Keratinocyte (primary cell): ENCODE measurements at regions not wholly inside any gene's neighbourhood (a gene's known extent, or its start where the extent isn't known, plus 50 kb on each side); places are given as distances from the start of the nearest gene placed in this dataset.

Experiments
- DNase-seq: peaks from one replicate; pipeline ENCODE4 v3.0.0-alpha.2; 2011; ENCODE audit warnings: low read depth, missing footprints, low spot score
- FAIRE-seq: peaks from 2 replicates; lab custom pipeline; 2011; peaks lifted over from hg19 to GRCh38; lab: Jason Lieb, UNC
- H2AFZ ChIP-seq: 2 replicates; pipeline ENCODE4 v1.6.0; 2012; ENCODE audit warnings: low read length, control low read depth, inconsistent platforms; ENCODE audit not compliant: control insufficient read depth
- H3K27ac ChIP-seq: 2 replicates; pipeline ENCODE4 v1.5.1; 2011; ENCODE audit warnings: low read length; ENCODE audit not compliant: control insufficient read depth, insufficient read depth
- H3K27me3 ChIP-seq: 3 replicates; pipeline ENCODE4 v1.6.0; 2011; ENCODE audit warnings: low read length; ENCODE audit not compliant: control insufficient read depth, insufficient read depth; ENCODE audit errors: extremely low read depth
- H3K36me3 ChIP-seq, 2 experiments: 2 replicates in 1 of 2; 3 replicates in 1 of 2; pipeline ENCODE4 v1.5.1; 2011; ENCODE audit warnings: low read length in 2 of 2, mild to moderate bottlenecking in 1 of 2; ENCODE audit not compliant: control insufficient read depth in 2 of 2, insufficient read depth in 2 of 2; ENCODE audit errors: extremely low read depth in 1 of 2
- H3K4me1 ChIP-seq: 3 replicates; pipeline ENCODE4 v1.5.1; 2011; ENCODE audit warnings: low read length; ENCODE audit not compliant: control insufficient read depth, insufficient read depth; ENCODE audit errors: extremely low read depth
- H3K4me2 ChIP-seq: 3 replicates; pipeline ENCODE4 v1.6.0; 2011; ENCODE audit warnings: low read depth, low read length; ENCODE audit not compliant: control insufficient read depth, insufficient read depth; ENCODE audit errors: extremely low read depth
- H3K4me3 ChIP-seq, 3 experiments: fragments of 200-600 bp in 1 of 3; sonication (generic) in 1 of 3; 2 replicates in 2 of 3; 3 replicates in 1 of 3; pipeline ENCODE4 v1.5.1; 2011 to 2016; ENCODE audit warnings: low read length in 3 of 3, mild to moderate bottlenecking in 3 of 3, control low read depth in 2 of 3, inconsistent platforms in 1 of 3, low read depth in 1 of 3, mixed read lengths in 1 of 3, mixed run types in 1 of 3, moderate library complexity in 1 of 3; ENCODE audit not compliant: control insufficient read depth in 2 of 3, insufficient read depth in 2 of 3; ENCODE audit errors: extremely low read depth in 1 of 3
- H3K79me2 ChIP-seq: 2 replicates; pipeline ENCODE4 v1.6.0; 2012; ENCODE audit warnings: low read length; ENCODE audit not compliant: control insufficient read depth, insufficient read depth
- H3K9ac ChIP-seq: 3 replicates; pipeline ENCODE4 v1.6.0; 2011; ENCODE audit warnings: low read length; ENCODE audit not compliant: control insufficient read depth, insufficient read depth; ENCODE audit errors: extremely low read depth
- H3K9me1 ChIP-seq: 3 replicates; pipeline ENCODE4 v1.6.0; 2011; ENCODE audit warnings: low read length; ENCODE audit not compliant: control insufficient read depth, insufficient read depth; ENCODE audit errors: extremely low read depth
- H3K9me3 ChIP-seq: 2 replicates; pipeline ENCODE4 v1.5.1; 2012; ENCODE audit warnings: low read depth, low read length; ENCODE audit not compliant: control insufficient read depth
- H4K20me1 ChIP-seq: 3 replicates; pipeline ENCODE4 v1.6.0; 2011; ENCODE audit warnings: low read length; ENCODE audit not compliant: control insufficient read depth, insufficient read depth; ENCODE audit errors: extremely low read depth
- EZH2 ChIP-seq: IDR thresholded peaks from one replicate; pipeline ENCODE4 v1.6.1; 2012; ENCODE audit warnings: inconsistent platforms, mild to moderate bottlenecking, low read length, moderate library complexity
- dilution Hi-C: fragments of 300-500 bp; cut with MboI; formaldehyde crosslinking; loops from one replicate; pipeline ENCODE4 v1.7.0; 2020; ENCODE audit warnings: low sequenced_read_pairs; ENCODE audit not compliant: extremely low pct_ligation_motif_present
- TF ChIP-seq, protein P1 (sequence below), 3 experiments: IDR thresholded peaks in 1 of 3; conservative IDR thresholded peaks in 1 of 3; optimal IDR thresholded peaks in 1 of 3; 2 replicates in 2 of 3; 3 replicates in 1 of 3; pipeline versions ENCODE3 to v1.5.1; 2011; ENCODE audit warnings: low read length in 3 of 3, mild to moderate bottlenecking in 3 of 3, moderate library complexity in 2 of 3, control low read depth in 1 of 3, inconsistent platforms in 1 of 3; ENCODE audit not compliant: insufficient read depth in 2 of 3; ENCODE audit errors: extremely low read depth in 1 of 3

DNA sequence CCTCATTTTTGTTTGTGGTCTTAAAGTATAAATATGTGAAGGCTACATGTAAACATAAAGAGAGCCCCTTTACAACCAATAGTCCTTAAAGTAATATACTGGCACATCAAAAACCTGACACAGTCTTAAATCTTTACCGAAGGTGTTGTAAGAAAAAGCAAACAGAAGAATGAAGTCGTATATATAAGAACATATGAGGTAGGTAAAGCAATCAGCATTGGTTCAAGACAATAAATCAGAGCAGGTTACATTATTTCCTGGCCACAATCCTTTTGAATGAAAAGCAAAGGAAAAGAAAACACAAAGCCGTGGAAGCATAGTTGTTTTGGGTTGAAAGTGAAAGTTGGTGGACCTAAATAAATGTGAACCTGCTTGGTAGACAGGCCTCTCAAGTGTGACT is 183.7 kb upstream of the STXBP6 start:
- Histone ChIP-seq H3K4me3 (no peak overlapping the region), H3K27ac (no peak overlapping the region), H3K4me2 (no peak overlapping the region), H3K36me3 (no peaks in the 10 kb centered on the region), H3K79me2 (no peaks in the 10 kb centered on the region), H3K9me3 (no peaks in the 10 kb centered on the region), H3K9ac (no peak overlapping the region), H2AFZ (no peak overlapping the region), H4K20me1 (no peaks in the 10 kb centered on the region), H3K27me3 (no peaks in the 10 kb centered on the region), H3K4me1 (no peaks in the 10 kb centered on the region), H3K9me1 (no peaks in the 10 kb centered on the region)
- TF ChIP-seq EZH2, result no peak
- TF ChIP-seq, protein P1, sequence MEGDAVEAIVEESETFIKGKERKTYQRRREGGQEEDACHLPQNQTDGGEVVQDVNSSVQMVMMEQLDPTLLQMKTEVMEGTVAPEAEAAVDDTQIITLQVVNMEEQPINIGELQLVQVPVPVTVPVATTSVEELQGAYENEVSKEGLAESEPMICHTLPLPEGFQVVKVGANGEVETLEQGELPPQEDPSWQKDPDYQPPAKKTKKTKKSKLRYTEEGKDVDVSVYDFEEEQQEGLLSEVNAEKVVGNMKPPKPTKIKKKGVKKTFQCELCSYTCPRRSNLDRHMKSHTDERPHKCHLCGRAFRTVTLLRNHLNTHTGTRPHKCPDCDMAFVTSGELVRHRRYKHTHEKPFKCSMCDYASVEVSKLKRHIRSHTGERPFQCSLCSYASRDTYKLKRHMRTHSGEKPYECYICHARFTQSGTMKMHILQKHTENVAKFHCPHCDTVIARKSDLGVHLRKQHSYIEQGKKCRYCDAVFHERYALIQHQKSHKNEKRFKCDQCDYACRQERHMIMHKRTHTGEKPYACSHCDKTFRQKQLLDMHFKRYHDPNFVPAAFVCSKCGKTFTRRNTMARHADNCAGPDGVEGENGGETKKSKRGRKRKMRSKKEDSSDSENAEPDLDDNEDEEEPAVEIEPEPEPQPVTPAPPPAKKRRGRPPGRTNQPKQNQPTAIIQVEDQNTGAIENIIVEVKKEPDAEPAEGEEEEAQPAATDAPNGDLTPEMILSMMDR (optimal IDR thresholded peaks at IDR 0.05 in 1 of 3, IDR thresholded peaks at IDR 0.05 in 1 of 3, conservative IDR thresholded peaks at IDR 0.05 in 1 of 3; ENCODE audit: extremely low read depth in 1 of 3, insufficient read depth in 2 of 3, low read length in 3 of 3), result no peak
- no peak for DNase-seq
- no peak for FAIRE-seq
- dilution Hi-C loops, result no loop called here

GRCh38 chr14:25231004-25231403 is 181.1 kb upstream of the STXBP6 start:
- Histone ChIP-seq H3K4me1 (no peaks in the 10 kb centered on the region), H3K27me3 (no peaks in the 10 kb centered on the region), H2AFZ (no peak overlapping the region), H3K4me2 (no peak overlapping the region), H3K9me3 (no peaks in the 10 kb centered on the region), H3K27ac (no peak overlapping the region), H3K79me2 (no peaks in the 10 kb centered on the region), H4K20me1 (no peaks in the 10 kb centered on the region), H3K9me1 (no peaks in the 10 kb centered on the region), H3K4me3 (no peak overlapping the region), H3K9ac (no peak overlapping the region), H3K36me3 (no peaks in the 10 kb centered on the region)
- TF ChIP-seq, protein P1 (optimal IDR thresholded peaks at IDR 0.05 in 1 of 3, IDR thresholded peaks at IDR 0.05 in 1 of 3, conservative IDR thresholded peaks at IDR 0.05 in 1 of 3; ENCODE audit: extremely low read depth in 1 of 3, insufficient read depth in 2 of 3, low read length in 3 of 3), result no peak
- TF ChIP-seq EZH2, result no peak
- DNase-seq (no peak), FAIRE-seq (no peak)
- dilution Hi-C loops, result no loop called here
